HG03354 (cell line): ENCODE measurements at regions not wholly inside any gene's neighbourhood (a gene's known extent, or its start where the extent isn't known, plus 50 kb on each side); places are given as distances from the start of the nearest gene placed in this dataset.

Experiments
- ATAC-seq: cut with Tn5 transposase; IDR thresholded peaks from one replicate; pipeline ENCODE4 v1.9.1; 2021; ENCODE audit warnings: mild to moderate bottlenecking; ENCODE audit not compliant: unreplicated experiment, poor library complexity, severe bottlenecking

- no peak for ATAC-seq
Observed at GRCh38 chr15:58294681-58295254, 137.0 kb upstream of the LIPC start.

- ATAC-seq = no peak
Observed at GRCh38 chr15:58295637-58296215, 136.1 kb upstream of the LIPC start.

- no peak for ATAC-seq
Observed at GRCh38 chr15:58296276-58296675, 135.5 kb upstream of the LIPC start.

GRCh38 chr15:58297639-58298038 is 134.2 kb upstream of the LIPC start:
- ATAC-seq = no peak

- no peak for ATAC-seq
Observed at GRCh38 chr15:58298879-58299850, 132.6 kb upstream of the LIPC start.

- ATAC-seq = no peak
Observed at GRCh38 chr15:58302832-58303231, 129.0 kb upstream of the LIPC start.

- ATAC-seq = no peak
Observed at GRCh38 chr15:58303236-58303635, 128.6 kb upstream of the LIPC start.

- ATAC-seq = no peak
Observed at GRCh38 chr15:58306591-58307312, 125.0 kb upstream of the LIPC start.

- no peak for ATAC-seq
Observed at GRCh38 chr15:58307313-58307961, 124.4 kb upstream of the LIPC start.

GRCh38 chr15:58308742-58309355 is 122.9 kb upstream of the LIPC start:
- no peak for ATAC-seq

GRCh38 chr15:58309963-58310928 is 121.5 kb upstream of the LIPC start:
- ATAC-seq = no peak

GRCh38 chr15:58311556-58311955 is 120.2 kb upstream of the LIPC start:
- no peak for ATAC-seq

- ATAC-seq = no peak
Observed at GRCh38 chr15:58312031-58312430, 119.8 kb upstream of the LIPC start.

GRCh38 chr15:58313304-58313703 is 118.5 kb upstream of the LIPC start:
- ATAC-seq = no peak

GRCh38 chr15:58313810-58314592 is 117.8 kb upstream of the LIPC start:
- ATAC-seq = no peak

GRCh38 chr15:58314593-58315216 is 117.1 kb upstream of the LIPC start:
- no peak for ATAC-seq

GRCh38 chr15:58318517-58318916 is 113.3 kb upstream of the LIPC start:
- ATAC-seq = no peak
